ENCODE measurements at regions not wholly inside any gene's neighbourhood (a gene's known extent, or its start where the extent isn't known, plus 50 kb on each side); places are given as distances from the start of the nearest gene placed in this dataset.

GRCh38 chrX:10744007-10744406, 123.6 kb upstream of the MID1 start:
- DNase-seq (ENCODE audit: low read depth in 4 of 4, low spot score in 3 of 4): no peak

- DNase-seq (ENCODE audit: low read depth in 4 of 4, low spot score in 3 of 4): no peak
Measured at GRCh38 chrX:10747975-10748374, 127.6 kb upstream of the MID1 start.

GRCh38 chrX:10749113-10749512, 128.7 kb upstream of the MID1 start:
- no peak for DNase-seq (ENCODE audit: low read depth in 4 of 4, low spot score in 3 of 4)

- DNase-seq (ENCODE audit: low read depth in 4 of 4, low spot score in 3 of 4): no peak
Measured at GRCh38 chrX:10750581-10750980, 130.2 kb upstream of the MID1 start.

GRCh38 chrX:10753116-10753515, 132.7 kb upstream of the MID1 start:
- DNase-seq (ENCODE audit: low read depth in 4 of 4, low spot score in 3 of 4): no peak

- no peak for DNase-seq (ENCODE audit: low read depth in 4 of 4, low spot score in 3 of 4)
Measured at GRCh38 chrX:10754445-10754844, 134.1 kb upstream of the MID1 start.

GRCh38 chrX:10755439-10756334, 135.3 kb upstream of the MID1 start:
- no peak for DNase-seq (ENCODE audit: low read depth in 4 of 4, low spot score in 3 of 4)

- no peak for DNase-seq (ENCODE audit: low read depth in 4 of 4, low spot score in 3 of 4)
Measured at GRCh38 chrX:10756441-10756840, 136.1 kb upstream of the MID1 start.

- no peak for DNase-seq (ENCODE audit: low read depth in 4 of 4, low spot score in 3 of 4)
Measured at GRCh38 chrX:10759141-10759799, 138.9 kb upstream of the MID1 start.

- no peak for DNase-seq (ENCODE audit: low read depth in 4 of 4, low spot score in 3 of 4)
Measured at GRCh38 chrX:10761447-10761846, 141.1 kb upstream of the MID1 start.

- DNase-seq (ENCODE audit: low read depth in 4 of 4, low spot score in 3 of 4): no peak
Measured at GRCh38 chrX:10769195-10769594, 148.8 kb upstream of the MID1 start.

GRCh38 chrX:10769696-10770619, 149.6 kb upstream of the MID1 start:
- DNase-seq (ENCODE audit: low read depth in 4 of 4, low spot score in 3 of 4): peak in 1 of 4 donors; percentile 40

GRCh38 chrX:10773318-10773717, 152.9 kb upstream of the MID1 start:
- no peak for DNase-seq (ENCODE audit: low read depth in 4 of 4, low spot score in 3 of 4)

- DNase-seq (ENCODE audit: low read depth in 4 of 4, low spot score in 3 of 4): no peak
Measured at GRCh38 chrX:10781847-10782530, 161.6 kb upstream of the MID1 start.

GRCh38 chrX:10783451-10783995, 163.1 kb upstream of the MID1 start:
- no peak for DNase-seq (ENCODE audit: low read depth in 4 of 4, low spot score in 3 of 4)

- DNase-seq (ENCODE audit: low read depth in 4 of 4, low spot score in 3 of 4): no peak
Measured at GRCh38 chrX:10787264-10787663, 166.9 kb upstream of the MID1 start.

GRCh38 chrX:10794203-10794630, 173.8 kb upstream of the MID1 start:
- DNase-seq (ENCODE audit: low read depth in 4 of 4, low spot score in 3 of 4): peak in 3 of 4 donors; percentile 15 to 24 (median 20)

GRCh38 chrX:10795721-10796120, 175.3 kb upstream of the MID1 start:
- no peak for DNase-seq (ENCODE audit: low read depth in 4 of 4, low spot score in 3 of 4)

GRCh38 chrX:10797466-10797865, 177.1 kb upstream of the MID1 start:
- no peak for DNase-seq (ENCODE audit: low read depth in 4 of 4, low spot score in 3 of 4)

GRCh38 chrX:10798041-10798440, 177.7 kb upstream of the MID1 start:
- DNase-seq (ENCODE audit: low read depth in 4 of 4, low spot score in 3 of 4): no peak
